Omental fat pad (tissue), 3 donors: ENCODE measurements at regions not wholly inside any gene's neighbourhood (a gene's known extent, or its start where the extent isn't known, plus 50 kb on each side); places are given as distances from the start of the nearest gene placed in this dataset.

Experiments
- ATAC-seq: fragments of 150-250 bp; one replicate; pipeline ENCODE4 v1.9.1; 2016; ENCODE audit warnings: mild to moderate bottlenecking, moderate library complexity; ENCODE audit not compliant: low FRiP score
- DNase-seq: peaks from one replicate; pipeline ENCODE4 v3.0.0-alpha.2; 2019; ENCODE audit warnings: low spot score
- CTCF ChIP-seq, 3 donors: fragments of 450-650 bp; IDR thresholded peaks; one replicate each; pipeline ENCODE4 v1.5.1; 2016 to 2017; ENCODE audit warnings: antibody characterized with exemption in 3 of 3, mild to moderate bottlenecking in 3 of 3, moderate library complexity in 2 of 3

DNA sequence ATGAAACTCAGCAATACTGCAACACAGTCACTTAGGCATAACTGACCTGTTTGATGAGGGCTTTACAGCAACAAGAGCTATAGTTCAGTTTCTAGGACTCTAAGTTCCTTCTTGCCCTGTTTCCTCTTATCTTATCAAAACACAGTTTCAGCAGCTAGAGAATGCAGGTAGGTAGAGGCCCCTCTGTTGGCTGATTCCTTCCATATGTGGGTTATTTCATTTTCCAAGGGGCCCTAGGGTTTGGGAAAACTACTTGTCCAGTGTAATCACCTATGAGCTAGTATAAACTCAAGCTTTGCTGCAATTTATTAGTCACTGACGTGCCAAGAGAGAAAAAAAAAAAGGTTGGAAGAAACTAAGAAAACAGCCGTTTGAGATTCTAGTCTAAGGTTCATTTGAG, 607.7 kb upstream of the USP24 start:
- DNase-seq: no peak
- no peak for ATAC-seq
- no peak for TF ChIP-seq CTCF (IDR thresholded peaks at IDR 0.05)

- DNase-seq (no peak), ATAC-seq (no peak)
- no peak for TF ChIP-seq CTCF (IDR thresholded peaks at IDR 0.05)
Measured at GRCh38 chr1:55821234-55821633, 606.1 kb upstream of the USP24 start.

DNA sequence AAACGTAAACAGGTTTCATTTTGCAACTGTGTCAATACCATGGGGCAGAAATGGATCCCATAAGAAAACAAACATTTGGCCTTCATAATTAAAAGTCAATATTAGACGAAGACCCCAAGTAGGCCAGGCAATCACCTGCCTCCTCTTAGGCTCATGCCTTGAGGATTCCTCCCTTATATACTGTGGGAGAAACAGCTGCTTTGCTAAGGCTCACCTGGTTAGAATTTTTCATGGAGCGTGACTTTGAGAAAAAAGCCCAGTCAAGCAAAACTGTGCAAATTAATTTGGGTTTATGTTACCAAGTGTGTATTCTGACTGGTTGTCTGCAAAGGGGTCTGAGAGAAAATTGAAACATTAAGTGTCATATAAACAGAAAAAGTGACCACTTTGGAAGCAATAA, 605.3 kb upstream of the USP24 start:
- ATAC-seq (no peak), DNase-seq (no peak)
- no peak for TF ChIP-seq CTCF (IDR thresholded peaks at IDR 0.05)

DNA sequence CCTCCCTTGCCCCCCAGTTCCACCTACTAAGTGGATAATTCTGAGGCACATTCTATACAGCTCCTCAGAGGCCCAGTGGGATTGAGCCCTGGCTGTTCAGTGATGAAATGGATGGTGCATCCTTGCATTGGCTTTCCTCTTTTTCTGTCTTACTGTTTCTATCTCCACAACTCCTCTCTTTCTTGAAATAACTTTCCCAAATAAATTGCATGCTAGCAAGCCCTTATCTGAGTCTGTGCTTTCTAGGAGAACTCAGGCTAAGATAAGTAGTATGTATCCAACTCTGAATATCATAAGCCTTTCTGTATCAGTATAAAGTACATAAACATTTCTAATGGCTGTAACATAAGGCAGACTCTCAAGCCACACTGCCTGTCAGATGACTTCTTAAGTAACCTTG, 603.8 kb upstream of the USP24 start:
- no peak for DNase-seq
- TF ChIP-seq CTCF (IDR thresholded peaks at IDR 0.05): no peak
- no peak for ATAC-seq

GRCh38 chr1:55816456-55817426, 601.6 kb upstream of the USP24 start:
- DNase-seq: no peak
- no peak for TF ChIP-seq CTCF (IDR thresholded peaks at IDR 0.05)
- no peak for ATAC-seq

DNA sequence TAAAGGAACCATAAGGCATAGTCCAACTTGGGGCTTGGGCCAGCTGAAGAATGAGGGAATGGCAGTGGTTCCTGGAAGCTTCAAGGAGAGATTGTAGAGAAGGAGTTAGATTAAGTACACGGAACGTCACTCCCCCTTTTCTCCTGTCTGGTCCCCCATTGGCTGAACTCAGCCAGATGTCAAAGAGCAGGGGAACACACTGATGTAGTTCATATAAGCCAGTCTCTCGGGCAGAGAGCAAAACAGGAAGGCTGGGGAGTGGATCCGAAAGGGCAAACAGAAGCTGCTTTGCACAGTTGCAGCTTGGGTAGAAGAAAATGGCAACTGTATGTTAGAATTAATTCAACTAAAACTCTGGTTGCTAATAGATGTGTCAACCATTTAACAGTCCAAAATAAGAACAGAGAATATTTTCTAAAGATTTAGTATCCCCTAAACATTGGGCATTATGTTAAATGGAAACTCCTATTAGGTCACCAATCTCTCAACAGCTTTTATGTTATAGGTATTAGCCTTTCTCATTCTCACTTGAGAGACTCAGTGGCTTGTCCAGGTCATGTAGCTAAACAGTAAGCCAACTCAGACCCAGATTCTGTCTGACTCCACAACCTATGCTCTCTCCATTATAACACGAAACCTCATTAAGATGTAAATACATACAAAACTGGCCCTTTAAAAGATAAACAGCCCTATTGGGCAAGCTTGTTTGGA, 600.7 kb upstream of the USP24 start:
- ATAC-seq (no peak), DNase-seq (no peak)

More for the DNA sequence above, 600.7 kb upstream of the USP24 start:
- no peak for TF ChIP-seq CTCF (IDR thresholded peaks at IDR 0.05)
